HG02678 (cell line): ENCODE measurements at regions not wholly inside any gene's neighbourhood (a gene's known extent, or its start where the extent isn't known, plus 50 kb on each side); places are given as distances from the start of the nearest gene placed in this dataset.

Experiments
- ATAC-seq: cut with Tn5 transposase; IDR thresholded peaks from one replicate; pipeline ENCODE4 v1.9.1; 2021; ENCODE audit warnings: mild to moderate bottlenecking, moderate library complexity; ENCODE audit not compliant: unreplicated experiment

GRCh38 chr3:46091741-46092701 lies 64.7 kb upstream of the XCR1 start:
- ATAC-seq = peak; percentile 7

GRCh38 chr3:46091046-46091445 lies 63.8 kb upstream of the XCR1 start:
- no peak for ATAC-seq

GRCh38 chr3:46090161-46090591 lies 62.9 kb upstream of the XCR1 start:
- ATAC-seq = no peak

- peak; percentile 53 for ATAC-seq
Observed at GRCh38 chr3:46089237-46090011, 62.1 kb upstream of the XCR1 start.

GRCh38 chr3:46087871-46088270 lies 60.6 kb upstream of the XCR1 start:
- no peak for ATAC-seq

GRCh38 chr3:46086986-46087385 lies 59.7 kb upstream of the XCR1 start:
- ATAC-seq = no peak

GRCh38 chr3:46086083-46086437 lies 58.8 kb upstream of the XCR1 start:
- ATAC-seq = no peak

- no peak for ATAC-seq
Observed at GRCh38 chr3:46085421-46086082, 58.3 kb upstream of the XCR1 start.

GRCh38 chr3:46083956-46084355 lies 56.7 kb upstream of the XCR1 start:
- no peak for ATAC-seq

GRCh38 chr3:46082849-46083248 lies 55.6 kb upstream of the XCR1 start:
- ATAC-seq = no peak

- no peak for ATAC-seq
Observed at GRCh38 chr3:46082021-46082420, 54.7 kb upstream of the XCR1 start.

GRCh38 chr3:46080969-46081345 lies 53.7 kb upstream of the XCR1 start:
- ATAC-seq = no peak

GRCh38 chr3:46080124-46080968 lies 53.1 kb upstream of the XCR1 start:
- ATAC-seq = no peak

- ATAC-seq = peak; percentile 74
Observed at GRCh38 chr3:46078712-46079400, 51.6 kb upstream of the XCR1 start.
